SKM-1 (cell line): ENCODE measurements at regions not wholly inside any gene's neighbourhood (a gene's known extent, or its start where the extent isn't known, plus 50 kb on each side); places are given as distances from the start of the nearest gene placed in this dataset.
A peak's percentile ranks its signal among the peaks of the same experiment; 100 is the strongest.
"Not testable (repeated sequence)": the region's sequence is repeated elsewhere in the genome, so short reads cannot be mapped to it uniquely, and the experiment has no call there.

Experiments
- DNase-seq: peaks from one replicate; lab custom pipeline; 2025; ENCODE audit not compliant: unreplicated experiment; lab: John Stamatoyannopoulos, UW

DNA sequence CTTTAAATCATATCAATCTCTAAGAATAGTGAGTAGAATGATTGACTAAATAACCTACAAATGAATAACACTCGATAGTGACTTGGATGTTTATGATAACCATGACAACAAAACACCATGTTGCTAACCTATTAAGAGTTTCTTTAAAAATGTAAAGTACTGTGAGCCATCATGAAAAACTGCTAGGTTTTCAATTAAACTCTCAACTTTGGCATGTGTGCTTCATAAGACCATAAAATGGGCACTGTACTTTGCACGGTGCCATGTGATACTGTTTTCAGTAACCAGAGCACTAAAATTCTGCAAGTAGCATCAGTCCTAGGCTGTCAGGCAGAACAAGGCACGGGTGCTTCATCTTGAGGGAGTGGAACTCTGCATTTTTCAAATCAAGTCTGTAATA, 96.2 kb upstream of the TRIM77 start:
- no peak for DNase-seq

DNA sequence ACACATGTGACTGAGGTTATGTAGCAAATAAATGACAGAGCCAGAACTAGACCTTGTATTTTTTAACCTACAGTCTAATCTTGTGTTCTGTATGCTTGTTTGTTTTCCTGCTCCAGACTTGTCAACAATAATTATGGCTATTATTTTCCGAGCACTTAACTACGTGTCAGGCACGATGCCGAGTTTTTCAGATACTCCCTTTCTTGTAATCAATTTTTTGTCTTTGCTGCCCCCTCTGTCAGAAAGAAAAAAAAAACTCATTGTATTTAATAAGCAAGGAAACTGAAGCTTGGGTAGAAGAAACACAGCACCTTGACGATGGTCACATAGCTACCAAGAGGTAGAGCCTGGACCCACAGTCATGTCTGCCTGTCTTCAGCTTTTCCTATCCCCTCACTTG, 95.7 kb upstream of the TRIM77 start:
- DNase-seq = not testable (repeated sequence)

DNA sequence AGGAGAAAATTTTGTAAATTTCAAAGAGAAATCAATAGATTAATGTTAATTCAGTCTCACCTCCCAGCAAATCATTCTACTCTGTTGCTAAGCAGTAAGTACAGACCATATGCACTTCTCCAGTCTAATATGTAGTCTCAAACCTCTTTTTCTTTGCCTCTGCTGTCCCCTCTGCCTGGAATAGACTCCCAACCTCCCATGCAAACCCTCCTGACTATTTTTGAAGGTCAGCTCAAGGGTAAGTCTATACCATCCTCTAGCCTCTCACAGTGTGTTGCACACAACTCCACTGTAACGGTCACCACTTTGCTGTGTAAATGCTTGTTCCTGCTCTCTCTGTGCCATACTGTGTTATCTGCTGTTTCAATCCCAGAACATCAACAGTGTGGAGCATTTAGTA, 94.5 kb upstream of the TRIM77 start:
- DNase-seq = not testable (repeated sequence)

DNA sequence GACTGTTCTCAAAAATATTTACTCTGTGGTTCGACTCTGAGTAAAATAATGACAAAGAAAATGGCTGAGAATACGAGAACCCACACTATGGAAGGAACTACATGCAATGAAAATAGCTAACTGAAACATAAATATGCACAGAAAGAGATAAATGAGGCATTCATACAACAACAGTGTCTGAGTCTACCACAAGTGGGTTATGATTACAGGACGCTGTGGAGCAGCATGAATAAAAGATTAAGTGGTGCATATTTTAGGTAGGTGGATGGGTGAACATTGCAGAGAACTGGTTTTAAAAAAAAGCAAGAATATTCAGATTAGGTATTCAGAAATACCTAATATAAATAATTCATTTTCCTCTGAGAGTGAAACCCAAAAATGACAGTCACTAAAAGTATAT, 93.9 kb upstream of the TRIM77 start:
- not testable (repeated sequence) for DNase-seq

DNA sequence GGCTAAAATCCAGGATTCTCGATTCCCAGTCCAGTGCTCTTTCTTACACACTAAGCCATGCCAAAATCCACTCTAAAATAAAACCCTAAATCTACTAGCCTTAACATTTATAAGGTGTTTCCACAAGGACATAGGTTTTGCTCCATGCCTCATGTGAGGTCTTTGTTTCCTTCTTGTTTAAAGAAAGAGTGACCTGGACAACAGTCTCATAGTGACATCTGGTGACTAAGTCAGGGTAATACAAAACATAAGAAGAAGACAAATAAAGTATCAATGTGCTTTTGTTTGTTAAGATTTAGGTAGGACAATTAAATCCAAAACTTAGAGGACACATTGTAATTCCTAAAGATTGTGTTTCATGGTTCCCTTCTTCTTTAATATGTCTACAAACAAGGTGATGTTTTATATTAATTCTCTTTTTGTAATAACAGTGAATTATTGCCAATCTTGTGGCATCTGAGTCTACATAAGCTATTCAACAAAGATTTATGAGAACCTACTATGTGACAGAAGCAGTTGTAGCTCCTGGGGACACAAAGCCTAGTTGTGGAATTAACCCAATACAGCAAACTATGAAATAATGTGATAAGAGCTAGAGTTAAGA, 93.0 kb upstream of the TRIM77 start:
- not testable (repeated sequence) for DNase-seq

DNA sequence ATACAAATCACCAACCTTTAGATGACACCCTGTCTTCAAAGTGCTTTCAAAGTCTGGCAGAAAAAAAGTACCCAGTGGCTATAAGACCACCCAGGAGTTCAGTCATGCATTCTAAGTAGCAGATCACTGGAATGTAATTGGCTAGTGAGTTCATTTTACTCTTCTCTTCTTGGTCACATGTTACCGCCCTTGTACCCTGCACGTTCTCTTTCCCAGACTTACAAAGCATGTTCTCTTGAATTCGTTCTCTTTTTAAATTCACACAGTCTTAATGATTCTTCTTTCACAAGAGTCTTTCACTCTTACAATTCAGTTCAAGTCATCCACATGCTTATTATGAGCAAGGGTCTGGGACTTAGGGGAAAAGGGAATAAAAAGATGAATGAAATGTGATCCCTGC, 89.4 kb upstream of the TRIM77 start:
- DNase-seq = not testable (repeated sequence)

DNA sequence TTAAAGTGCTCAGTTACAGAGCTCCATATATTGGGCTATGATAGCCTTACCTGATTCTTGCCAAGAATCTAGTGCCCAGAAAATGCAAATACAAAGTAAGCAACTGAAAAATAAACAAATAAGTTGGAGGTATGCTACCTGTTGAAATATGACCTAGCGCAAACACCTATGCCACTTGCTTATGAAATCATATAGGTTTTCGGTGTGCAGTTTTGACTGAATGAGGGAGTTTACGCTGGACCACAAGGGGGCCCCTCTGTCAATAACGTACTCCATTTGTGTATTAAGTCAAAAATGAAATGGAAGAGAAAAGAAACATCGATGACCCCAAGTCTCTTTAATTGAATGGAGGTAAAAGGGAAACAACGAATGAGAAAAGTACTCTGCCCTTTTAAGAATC, 84.9 kb upstream of the TRIM77 start:
- no peak for DNase-seq

DNA sequence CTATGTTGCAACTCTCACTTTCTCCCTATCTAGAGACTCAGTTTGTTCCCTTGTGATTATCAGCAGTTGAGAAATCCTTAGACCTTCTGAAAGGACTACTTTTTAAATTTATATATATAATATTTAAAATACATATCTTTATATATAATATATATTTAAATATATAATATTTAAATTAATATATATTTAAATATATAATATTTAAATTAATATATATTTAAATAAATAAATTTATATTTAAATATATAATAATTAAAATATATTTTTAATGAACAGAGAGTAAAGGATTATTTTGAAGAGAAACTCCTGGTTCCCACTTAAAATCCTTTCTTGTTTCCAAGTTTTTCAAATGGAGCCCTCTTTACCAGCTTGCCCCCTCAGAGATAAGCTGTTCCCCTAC, 83.7 kb upstream of the TRIM77 start:
- no peak for DNase-seq

DNA sequence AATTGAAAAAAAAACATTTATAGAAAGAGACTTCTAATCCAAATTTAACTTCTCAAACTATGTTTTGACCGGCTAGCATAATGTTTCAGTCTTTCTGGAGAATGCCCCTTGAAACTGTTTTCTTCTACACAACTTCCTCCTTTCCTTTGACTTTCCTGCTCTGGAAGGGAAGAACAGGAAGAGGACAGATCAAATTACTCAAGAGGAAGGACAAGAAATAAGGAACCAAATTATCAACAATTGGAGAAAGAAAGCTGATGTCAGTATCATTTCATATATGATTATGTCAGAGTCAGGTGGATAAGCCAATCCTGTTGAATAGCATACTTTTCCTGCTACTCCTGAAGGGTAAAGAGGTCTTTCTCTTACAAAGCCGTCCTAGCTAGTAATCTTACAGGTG, 83.2 kb upstream of the TRIM77 start:
- DNase-seq = peak; percentile 25

DNA sequence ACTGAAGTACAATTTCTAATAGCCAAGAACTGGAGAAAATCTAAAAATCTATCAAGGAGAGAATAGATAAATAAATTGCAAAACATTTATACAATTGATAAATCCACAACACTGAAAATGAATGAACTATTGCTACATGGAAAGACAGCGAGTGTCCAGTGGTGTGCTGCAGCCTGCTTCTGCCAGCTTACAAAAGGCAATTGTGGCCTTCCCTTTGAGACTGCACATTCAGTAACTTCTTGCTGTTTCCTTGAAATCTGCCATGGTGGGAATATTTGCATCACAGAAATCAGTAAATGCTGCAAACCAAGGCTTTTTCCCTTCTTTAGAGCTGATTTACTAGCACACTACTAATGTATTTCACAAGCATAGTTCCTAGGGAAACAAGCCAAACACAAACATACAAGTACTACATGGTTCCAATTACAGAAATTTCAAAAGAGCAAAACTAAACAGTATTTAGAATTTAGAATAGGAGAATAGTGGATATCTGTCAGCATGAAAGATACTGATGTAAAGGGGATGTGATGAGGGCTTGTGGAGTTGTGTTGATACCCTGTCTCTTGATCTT, 76.9 kb upstream of the TRIM77 start:
- no peak for DNase-seq

DNA sequence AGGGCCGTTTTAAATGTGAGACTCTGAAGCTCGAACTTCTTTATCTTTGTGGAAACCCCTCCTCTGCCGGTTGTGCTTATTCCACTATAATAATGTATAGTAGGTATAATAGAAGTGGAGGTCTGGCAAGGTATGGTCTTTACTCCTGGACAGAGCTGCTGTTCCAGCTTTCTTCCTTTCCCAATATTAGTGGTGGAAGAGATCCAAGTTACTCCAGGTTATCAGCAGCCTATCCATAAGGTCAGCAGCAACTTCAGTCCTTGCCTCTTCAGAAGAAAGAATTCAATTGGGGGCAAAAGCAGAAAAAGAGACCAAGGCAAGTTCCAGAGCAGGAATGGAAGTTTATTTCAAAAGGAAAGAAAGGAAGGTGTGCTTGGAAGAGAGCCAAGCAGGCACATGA, 69.3 kb upstream of the TRIM77 start:
- DNase-seq = not testable (repeated sequence)

DNA sequence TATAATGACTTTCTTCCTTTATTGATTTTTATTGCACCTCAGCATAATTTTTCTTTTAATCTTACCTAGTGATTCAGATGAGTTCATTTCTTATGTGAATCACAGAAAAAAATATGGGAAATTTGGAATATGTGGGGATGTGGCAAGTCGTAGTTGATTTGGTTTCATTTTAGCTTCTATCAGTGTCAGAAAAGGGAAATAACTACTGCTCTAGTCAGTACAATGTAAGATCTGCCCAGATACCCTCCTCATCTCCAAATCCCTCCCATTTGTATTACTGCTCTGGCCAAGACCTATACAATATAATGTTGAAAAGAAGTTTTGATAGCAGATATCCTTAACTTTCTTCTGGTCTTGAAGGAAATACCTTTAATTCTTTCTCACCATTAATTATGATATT, 61.9 kb upstream of the TRIM77 start:
- not testable (repeated sequence) for DNase-seq

DNA sequence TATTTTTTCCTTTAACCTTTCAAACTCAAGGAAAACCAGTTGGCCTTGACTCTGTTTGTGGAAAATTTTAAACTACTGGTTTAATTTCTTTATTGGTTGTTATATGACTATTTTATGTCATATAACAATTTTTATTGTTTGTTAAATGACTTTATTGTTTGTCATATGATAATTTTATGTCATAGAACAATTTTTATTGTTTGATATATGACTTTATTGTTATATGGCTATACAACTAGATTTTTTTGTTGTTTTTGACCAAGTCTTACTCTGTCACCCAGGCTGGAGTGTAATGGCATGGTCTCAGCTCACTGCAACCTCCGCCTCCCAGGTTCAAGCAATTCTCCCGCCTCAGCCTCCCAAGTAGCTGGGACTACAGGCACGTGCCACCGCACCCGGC, 61.1 kb upstream of the TRIM77 start:
- not testable (repeated sequence) for DNase-seq

DNA sequence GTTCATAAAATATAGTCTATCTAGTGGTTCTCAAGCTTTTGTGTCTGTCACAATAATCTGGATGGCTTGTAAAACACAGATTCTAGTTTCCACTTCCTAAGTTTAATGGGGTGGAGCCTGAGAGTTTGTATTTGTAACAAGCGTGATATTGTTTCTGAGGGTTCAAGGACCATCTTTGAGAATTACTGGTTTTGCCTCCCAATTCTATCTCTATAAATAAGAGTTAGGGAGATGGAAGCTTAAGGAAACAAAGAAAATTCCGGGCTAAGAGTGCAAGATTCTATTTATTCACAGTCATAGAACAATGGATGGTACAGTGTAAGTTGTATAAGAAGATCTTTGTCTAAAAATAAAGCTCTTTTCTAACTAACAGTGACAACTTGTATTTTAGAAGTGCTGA, 55.4 kb upstream of the TRIM77 start:
- DNase-seq = not testable (repeated sequence)

DNA sequence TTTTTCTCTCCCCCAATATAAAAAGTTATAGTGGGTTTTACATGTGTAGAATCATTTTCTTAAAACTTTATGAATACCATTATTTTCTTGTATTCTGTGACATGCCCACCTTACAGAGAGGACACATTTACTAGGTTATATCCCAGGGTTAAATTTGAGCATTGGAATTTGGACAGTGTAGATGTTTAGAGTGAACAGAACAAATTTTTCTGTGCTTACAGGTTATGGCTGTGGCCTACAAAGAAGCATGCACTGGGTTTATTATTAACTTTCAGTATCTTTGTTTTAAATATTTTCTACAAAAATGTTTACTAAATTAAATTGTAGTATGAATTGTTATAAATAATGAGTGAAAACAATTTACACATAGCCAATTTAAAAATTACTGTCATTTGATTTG, 51.3 kb upstream of the TRIM77 start:
- not testable (repeated sequence) for DNase-seq

DNA sequence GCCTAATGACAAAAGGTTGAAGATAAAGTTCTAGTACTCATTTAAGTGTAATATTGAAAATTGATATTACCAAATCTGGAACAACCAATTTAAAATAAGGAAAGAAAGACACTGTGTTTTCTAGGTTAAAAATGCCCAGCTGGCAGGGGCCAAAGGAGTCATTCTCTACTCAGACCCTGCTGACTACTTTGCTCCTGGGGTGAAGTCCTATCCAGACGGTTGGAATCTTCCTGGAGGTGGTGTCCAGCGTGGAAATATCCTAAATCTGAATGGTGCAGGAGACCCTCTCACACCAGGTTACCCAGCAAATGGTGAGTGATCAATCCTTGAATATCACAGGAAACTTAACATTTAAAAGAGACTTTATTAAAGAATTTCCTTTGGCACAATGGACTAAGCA, 50.7 kb upstream of the TRIM77 start:
- DNase-seq = not testable (repeated sequence)

DNA sequence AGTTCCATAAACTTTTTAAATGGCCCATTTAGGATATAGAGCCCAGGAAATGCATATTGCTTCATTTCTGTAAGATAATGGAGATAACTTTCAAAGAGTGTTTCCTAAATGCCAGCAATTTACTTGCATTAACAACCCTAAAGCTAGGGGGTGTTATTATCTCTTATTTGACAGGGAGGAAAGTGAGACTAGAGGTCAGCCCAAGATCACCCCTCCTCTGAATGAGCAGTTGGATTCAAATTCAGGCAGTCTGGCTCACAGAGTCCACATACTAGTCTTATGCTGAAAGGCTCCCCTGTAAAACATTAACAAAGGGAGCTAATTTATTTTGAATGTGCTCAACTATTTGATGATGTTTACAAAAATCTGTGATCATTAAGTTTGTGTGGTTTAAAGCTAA, 49.9 kb upstream of the TRIM77 start:
- no peak for DNase-seq
